ENCODE measurements at regions not wholly inside any gene's neighbourhood (a gene's known extent, or its start where the extent isn't known, plus 50 kb on each side); places are given as distances from the start of the nearest gene placed in this dataset.
A peak's percentile ranks its signal among the peaks of the same experiment; 100 is the strongest.

- H3K27ac ChIP-seq (ENCODE audit: low read depth, low read length), result no peak overlapping the region
- H3K9ac ChIP-seq (ENCODE audit: low read length), result no peak overlapping the region
- H3K9me3 ChIP-seq (ENCODE audit: control insufficient read depth, insufficient read depth, low read depth, low read length), result no peaks in the 10 kb centered on the region
- no peaks in the 10 kb centered on the region for H3K36me3 ChIP-seq (ENCODE audit: control insufficient read depth, insufficient read depth, low read length)
- no peaks in the 10 kb centered on the region for H3K27me3 ChIP-seq (ENCODE audit: control insufficient read depth, insufficient read depth, low read length)
- H3K4me1 ChIP-seq (ENCODE audit: control insufficient read depth, insufficient read depth, low read length), result peaks cover 29% of the 10 kb centered on the region
- no peak overlapping the region for H3K4me3 ChIP-seq (ENCODE audit: low read depth, low read length)
Measured at GRCh38 chr6:47151232-47151898, 109.2 kb upstream of the ADGRF1 start.

DNA sequence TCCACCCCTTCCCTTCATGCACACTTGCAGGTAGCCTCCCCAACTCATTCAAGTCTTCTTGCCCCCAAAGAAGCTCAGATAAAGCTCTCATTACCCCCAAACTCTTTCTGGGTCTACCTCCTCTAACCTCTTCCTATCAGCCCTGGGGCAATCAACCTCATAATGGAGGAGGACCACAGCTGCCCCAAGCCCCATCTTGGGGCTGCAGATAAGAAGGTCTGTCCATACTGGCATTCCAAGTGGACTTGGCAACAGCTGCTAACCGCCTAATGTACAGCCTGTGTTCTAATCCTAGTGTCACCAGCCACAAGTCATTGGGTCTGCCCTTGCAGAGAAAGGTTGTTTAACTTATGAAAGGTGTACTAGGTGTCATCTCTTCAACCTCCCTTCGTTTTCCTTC lies 107.4 kb upstream of the ADGRF1 start:
- H3K4me3 ChIP-seq (ENCODE audit: low read depth, low read length), result no peak overlapping the region
- no peak overlapping the region for H3K27ac ChIP-seq (ENCODE audit: low read depth, low read length)
- peaks cover 46% of the 10 kb centered on the region for H3K4me1 ChIP-seq (ENCODE audit: control insufficient read depth, insufficient read depth, low read length)

GRCh38 chr6:47149066-47149465 lies 106.9 kb upstream of the ADGRF1 start:
- Histone ChIP-seq H3K27ac (ENCODE audit: low read depth, low read length) (no peak overlapping the region), H3K4me1 (ENCODE audit: control insufficient read depth, insufficient read depth, low read length) (peaks cover 49% of the 10 kb centered on the region), H3K36me3 (ENCODE audit: control insufficient read depth, insufficient read depth, low read length) (no peaks in the 10 kb centered on the region), H3K9me3 (ENCODE audit: control insufficient read depth, insufficient read depth, low read depth, low read length) (no peaks in the 10 kb centered on the region), H3K4me3 (ENCODE audit: low read depth, low read length) (no peak overlapping the region), H3K27me3 (ENCODE audit: control insufficient read depth, insufficient read depth, low read length) (no peaks in the 10 kb centered on the region), H3K9ac (ENCODE audit: low read length) (no peak overlapping the region)

More for the DNA sequence above, 107.4 kb upstream of the ADGRF1 start:
- H3K9me3 ChIP-seq (ENCODE audit: control insufficient read depth, insufficient read depth, low read depth, low read length), result no peaks in the 10 kb centered on the region
- no peak overlapping the region for H3K9ac ChIP-seq (ENCODE audit: low read length)
- no peaks in the 10 kb centered on the region for H3K36me3 ChIP-seq (ENCODE audit: control insufficient read depth, insufficient read depth, low read length)
- H3K27me3 ChIP-seq (ENCODE audit: control insufficient read depth, insufficient read depth, low read length), result no peaks in the 10 kb centered on the region

DNA sequence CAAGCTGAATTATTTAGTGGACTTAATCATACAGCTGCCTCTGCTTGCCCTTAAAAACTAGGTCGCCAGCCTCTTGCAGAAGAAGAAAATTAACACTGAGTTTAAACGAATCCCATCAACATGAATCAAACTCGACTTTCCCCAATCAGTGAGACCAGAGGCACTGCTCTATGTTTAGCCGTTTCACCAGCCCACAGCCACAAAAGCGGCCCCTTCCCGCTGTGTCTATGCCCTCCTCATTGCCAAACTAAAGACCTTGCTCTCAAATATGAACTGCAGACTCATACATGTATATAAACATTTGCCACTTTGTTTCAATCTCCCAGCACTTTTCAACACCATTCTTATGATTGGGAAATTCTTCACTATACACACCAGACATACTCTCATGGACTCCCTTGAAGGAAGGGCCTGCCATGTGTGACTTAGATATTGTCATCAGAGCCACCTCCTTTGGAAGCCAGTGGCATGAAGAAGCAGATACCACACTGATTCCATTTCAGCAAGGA lies 105.8 kb upstream of the ADGRF1 start:
- Histone ChIP-seq H3K27me3 (ENCODE audit: control insufficient read depth, insufficient read depth, low read length) (no peaks in the 10 kb centered on the region), H3K27ac (ENCODE audit: low read depth, low read length) (no peak overlapping the region), H3K9ac (ENCODE audit: low read length) (no peak overlapping the region), H3K4me3 (ENCODE audit: low read depth, low read length) (no peak overlapping the region), H3K9me3 (ENCODE audit: control insufficient read depth, insufficient read depth, low read depth, low read length) (no peaks in the 10 kb centered on the region), H3K4me1 (ENCODE audit: control insufficient read depth, insufficient read depth, low read length) (peaks cover 42% of the 10 kb centered on the region), H3K36me3 (ENCODE audit: control insufficient read depth, insufficient read depth, low read length) (no peaks in the 10 kb centered on the region)

DNA sequence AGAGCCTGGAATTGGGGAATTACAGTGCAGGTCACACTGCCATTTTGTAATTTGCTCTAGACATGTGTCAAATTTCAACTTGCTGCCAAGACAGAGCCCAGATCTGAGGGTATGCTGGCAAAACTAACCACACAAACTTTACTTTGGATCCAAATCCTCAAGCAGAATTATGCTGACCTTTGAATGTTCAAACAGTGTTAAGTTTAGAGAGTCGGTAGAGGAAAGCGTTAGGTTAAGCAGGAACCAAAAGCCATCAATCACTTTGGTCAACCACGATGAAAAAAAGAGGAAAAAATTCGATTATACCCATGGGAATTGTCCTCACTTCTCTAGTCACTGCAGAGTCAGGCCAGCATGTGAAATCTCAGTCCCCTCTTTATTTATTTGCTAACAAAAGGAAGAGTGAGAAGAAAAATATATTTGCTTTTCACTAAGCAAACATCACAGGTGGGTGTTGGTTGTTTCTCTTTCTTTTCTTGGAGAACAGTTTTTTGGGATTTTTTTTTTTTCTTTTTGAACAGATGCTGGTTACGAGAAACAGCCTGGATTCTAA lies 105.1 kb upstream of the ADGRF1 start:
- H3K27me3 ChIP-seq (ENCODE audit: control insufficient read depth, insufficient read depth, low read length), result no peaks in the 10 kb centered on the region
- no peaks in the 10 kb centered on the region for H3K36me3 ChIP-seq (ENCODE audit: control insufficient read depth, insufficient read depth, low read length)
- H3K9me3 ChIP-seq (ENCODE audit: control insufficient read depth, insufficient read depth, low read depth, low read length), result 0 out of 2 replicates have a peak, but pooled peaks cover 2% of the 10 kb centered on the region
- peaks cover 35% of the 10 kb centered on the region for H3K4me1 ChIP-seq (ENCODE audit: control insufficient read depth, insufficient read depth, low read length)
- H3K9ac ChIP-seq (ENCODE audit: low read length), result peak overlapping the region; percentile 18
- no peak overlapping the region for H3K4me3 ChIP-seq (ENCODE audit: low read depth, low read length)
- H3K27ac ChIP-seq (ENCODE audit: low read depth, low read length), result peak overlapping the region; percentile 28; the same call in 1 of the 2 replicates

- Histone ChIP-seq H3K4me3 (ENCODE audit: low read depth, low read length) (no peak overlapping the region), H3K4me1 (ENCODE audit: control insufficient read depth, insufficient read depth, low read length) (peaks cover 35% of the 10 kb centered on the region), H3K27me3 (ENCODE audit: control insufficient read depth, insufficient read depth, low read length) (no peaks in the 10 kb centered on the region), H3K36me3 (ENCODE audit: control insufficient read depth, insufficient read depth, low read length) (no peaks in the 10 kb centered on the region), H3K27ac (ENCODE audit: low read depth, low read length) (peak overlapping the region; percentile 28; the same call in 1 of the 2 replicates), H3K9ac (ENCODE audit: low read length) (peak overlapping the region; percentile 18), H3K9me3 (ENCODE audit: control insufficient read depth, insufficient read depth, low read depth, low read length) (0 out of 2 replicates have a peak, but pooled peaks cover 2% of the 10 kb centered on the region)
Measured at GRCh38 chr6:47146431-47147174, 104.5 kb upstream of the ADGRF1 start.

GRCh38 chr6:47145212-47145611 lies 103.1 kb upstream of the ADGRF1 start:
- Histone ChIP-seq H3K27ac (ENCODE audit: low read depth, low read length) (no peak overlapping the region; the same call in 1 of the 2 replicates), H3K4me3 (ENCODE audit: low read depth, low read length) (no peak overlapping the region), H3K4me1 (ENCODE audit: control insufficient read depth, insufficient read depth, low read length) (peaks cover 35% of the 10 kb centered on the region), H3K36me3 (ENCODE audit: control insufficient read depth, insufficient read depth, low read length) (no peaks in the 10 kb centered on the region), H3K9ac (ENCODE audit: low read length) (no peak overlapping the region), H3K9me3 (ENCODE audit: control insufficient read depth, insufficient read depth, low read depth, low read length) (0 out of 2 replicates have a peak, but pooled peaks cover 2% of the 10 kb centered on the region), H3K27me3 (ENCODE audit: control insufficient read depth, insufficient read depth, low read length) (no peaks in the 10 kb centered on the region)

- H3K9me3 ChIP-seq (ENCODE audit: control insufficient read depth, insufficient read depth, low read depth, low read length), result 0 out of 2 replicates have a peak, but pooled peaks cover 2% of the 10 kb centered on the region
Measured at GRCh38 chr6:47144306-47144705, 102.2 kb upstream of the ADGRF1 start.

DNA sequence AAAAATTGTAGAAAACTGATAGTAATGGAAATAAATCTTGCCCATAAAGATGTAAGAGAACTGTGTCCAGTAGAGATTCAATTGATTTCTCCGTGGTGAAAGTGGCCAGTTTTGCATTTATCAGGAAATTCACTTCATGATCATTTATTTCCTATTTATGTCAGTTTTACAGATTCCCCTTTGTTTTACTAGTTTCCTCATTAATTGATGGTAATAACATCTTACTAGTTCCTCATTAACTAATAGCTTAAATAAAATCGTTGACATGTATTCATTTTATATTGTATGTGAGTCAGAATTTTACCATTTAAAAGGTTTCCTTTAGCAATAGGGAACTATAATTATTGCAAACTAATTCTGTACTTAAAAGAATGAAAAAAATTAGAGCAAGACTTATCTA lies 99.8 kb upstream of the ADGRF1 start:
- Histone ChIP-seq H3K9me3 (ENCODE audit: control insufficient read depth, insufficient read depth, low read depth, low read length) (0 out of 2 replicates have a peak, but pooled peaks cover 2% of the 10 kb centered on the region), H3K4me1 (ENCODE audit: control insufficient read depth, insufficient read depth, low read length) (peaks cover 40% of the 10 kb centered on the region), H3K36me3 (ENCODE audit: control insufficient read depth, insufficient read depth, low read length) (no peaks in the 10 kb centered on the region), H3K4me3 (ENCODE audit: low read depth, low read length) (no peak overlapping the region), H3K27me3 (ENCODE audit: control insufficient read depth, insufficient read depth, low read length) (no peaks in the 10 kb centered on the region), H3K9ac (ENCODE audit: low read length) (no peak overlapping the region), H3K27ac (ENCODE audit: low read depth, low read length) (no peak overlapping the region)

More at GRCh38 chr6:47144306-47144705, 102.2 kb upstream of the ADGRF1 start:
- Histone ChIP-seq H3K4me3 (ENCODE audit: low read depth, low read length) (no peak overlapping the region), H3K36me3 (ENCODE audit: control insufficient read depth, insufficient read depth, low read length) (no peaks in the 10 kb centered on the region), H3K27ac (ENCODE audit: low read depth, low read length) (no peak overlapping the region), H3K4me1 (ENCODE audit: control insufficient read depth, insufficient read depth, low read length) (peaks cover 37% of the 10 kb centered on the region), H3K27me3 (ENCODE audit: control insufficient read depth, insufficient read depth, low read length) (no peaks in the 10 kb centered on the region), H3K9ac (ENCODE audit: low read length) (no peak overlapping the region)

DNA sequence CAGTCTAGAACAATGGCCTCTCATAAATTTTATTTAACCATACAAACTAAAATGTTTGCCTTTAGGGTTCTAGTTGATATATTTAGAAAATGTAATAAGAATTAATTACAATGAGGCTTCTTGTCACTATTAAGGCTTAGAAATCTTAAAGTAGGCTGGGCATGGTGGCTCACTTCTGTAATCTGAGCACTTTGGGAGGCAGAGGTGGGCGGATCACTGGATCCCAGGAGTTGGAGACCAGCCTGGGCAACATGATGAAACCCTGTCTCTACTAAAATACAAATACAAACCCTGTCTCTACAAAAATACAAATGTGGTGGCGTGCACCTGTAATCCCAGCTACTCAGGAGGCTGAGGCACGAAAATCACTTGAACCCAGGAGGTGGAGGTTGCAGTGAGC lies 99.0 kb upstream of the ADGRF1 start:
- H3K27ac ChIP-seq (ENCODE audit: low read depth, low read length), result no peak overlapping the region
- H3K36me3 ChIP-seq (ENCODE audit: control insufficient read depth, insufficient read depth, low read length), result no peaks in the 10 kb centered on the region
- H3K27me3 ChIP-seq (ENCODE audit: control insufficient read depth, insufficient read depth, low read length), result no peaks in the 10 kb centered on the region
- H3K9ac ChIP-seq (ENCODE audit: low read length), result no peak overlapping the region
- no peak overlapping the region for H3K4me3 ChIP-seq (ENCODE audit: low read depth, low read length)
- H3K9me3 ChIP-seq (ENCODE audit: control insufficient read depth, insufficient read depth, low read depth, low read length), result 0 out of 2 replicates have a peak, but pooled peaks cover 2% of the 10 kb centered on the region
- peaks cover 40% of the 10 kb centered on the region for H3K4me1 ChIP-seq (ENCODE audit: control insufficient read depth, insufficient read depth, low read length)

GRCh38 chr6:47138046-47138445 lies 95.9 kb upstream of the ADGRF1 start:
- H3K36me3 ChIP-seq (ENCODE audit: control insufficient read depth, insufficient read depth, low read length), result no peaks in the 10 kb centered on the region
- no peaks in the 10 kb centered on the region for H3K27me3 ChIP-seq (ENCODE audit: control insufficient read depth, insufficient read depth, low read length)
- H3K27ac ChIP-seq (ENCODE audit: low read depth, low read length), result no peak overlapping the region
- H3K4me3 ChIP-seq (ENCODE audit: low read depth, low read length), result no peak overlapping the region
- no peak overlapping the region for H3K9ac ChIP-seq (ENCODE audit: low read length)
- peaks cover 45% of the 10 kb centered on the region for H3K4me1 ChIP-seq (ENCODE audit: control insufficient read depth, insufficient read depth, low read length)
- 0 out of 2 replicates have a peak, but pooled peaks cover 2% of the 10 kb centered on the region for H3K9me3 ChIP-seq (ENCODE audit: control insufficient read depth, insufficient read depth, low read depth, low read length)

Data from HUES6 (cell line).